GM23338 (cell line): ENCODE measurements at regions not wholly inside any gene's neighbourhood (a gene's known extent, or its start where the extent isn't known, plus 50 kb on each side); places are given as distances from the start of the nearest gene placed in this dataset.

Experiments
- CREB1 ChIP-seq: fragments of 250-450 bp; sonication (Bioruptor Pico); IDR thresholded peaks from 2 replicates; pipeline ENCODE4 v1.5.0; 2020; ENCODE audit warnings: low read depth, mild to moderate bottlenecking, moderate library complexity
- CTCF ChIP-seq, 2 experiments: fragments of 200-600 bp in 1 of 2; sonication (generic) in 1 of 2; conservative IDR thresholded peaks; 2 replicates each; pipeline versions ENCODE4 v1.5.1 to v1.6.1; 2016 to 2017; ENCODE audit warnings: antibody characterized with exemption in 2 of 2, low read depth in 2 of 2, mild to moderate bottlenecking in 2 of 2, moderate library complexity in 1 of 2
- EZH2 ChIP-seq: fragments of 200-600 bp; sonication (generic); IDR thresholded peaks from one replicate; pipeline ENCODE4 v1.8.0; 2017; ENCODE audit warnings: antibody characterized with exemption, mild to moderate bottlenecking, low read depth; ENCODE audit not compliant: unreplicated experiment
- EZH2phosphoT487 ChIP-seq: fragments of 200-600 bp; sonication (generic); IDR thresholded peaks from one replicate; pipeline ENCODE4 v1.8.1; 2018; ENCODE audit warnings: antibody characterized with exemption; ENCODE audit not compliant: unreplicated experiment
- JUNB ChIP-seq: IDR thresholded peaks from one replicate; pipeline ENCODE4 v1.6.1; 2016; ENCODE audit warnings: antibody characterized with exemption; ENCODE audit not compliant: unreplicated experiment
- NANOG ChIP-seq: IDR thresholded peaks from 2 replicates; pipeline ENCODE4 v1.6.1; 2016; ENCODE audit warnings: antibody characterized with exemption, borderline replicate concordance
- POLR2AphosphoS5 ChIP-seq: IDR thresholded peaks from 2 replicates; pipeline ENCODE4 v1.6.1; 2016; ENCODE audit warnings: antibody characterized with exemption, low read depth
- REST ChIP-seq: IDR thresholded peaks from one replicate; pipeline ENCODE4 v1.6.1; 2018; ENCODE audit warnings: antibody characterized with exemption; ENCODE audit not compliant: unreplicated experiment
- ZNF114 ChIP-seq: fragments of 250-450 bp; sonication (Bioruptor Pico); IDR thresholded peaks from 2 replicates; pipeline ENCODE4 v1.5.0; 2020; ENCODE audit warnings: mild to moderate bottlenecking, moderate library complexity
- ZNF462 ChIP-seq: fragments of 250-450 bp; sonication (Bioruptor Pico); IDR thresholded peaks from 2 replicates; pipeline ENCODE4 v1.5.0; 2020; ENCODE audit warnings: mild to moderate bottlenecking, moderate library complexity

GRCh38 chr12:115064296-115064695 is 380.3 kb upstream of the TBX3 start:
- TF ChIP-seq CTCF (conservative IDR thresholded peaks at IDR 0.05; ENCODE audit: low read depth in 2 of 2) (no peak), EZH2 (no peak), REST (no peak), JUNB (no peak), POLR2AphosphoS5 (no peak), EZH2phosphoT487 (no peak), NANOG (no peak), CREB1 (CRISPR knock-in tag) (no peak), ZNF462 (no peak), ZNF114 (CRISPR knock-in tag) (no peak)
